HEK293 (cell line): ENCODE measurements at regions not wholly inside any gene's neighbourhood (a gene's known extent, or its start where the extent isn't known, plus 50 kb on each side); places are given as distances from the start of the nearest gene placed in this dataset.

ENCODE experiments used
- ZBTB8A ChIP-seq: fragments of 450-650 bp; formaldehyde crosslinking; IDR thresholded peaks from 2 replicates; pipeline ENCODE4 v1.5.1; 2016; ENCODE audit warnings: missing biosample characterization, missing genetic modification characterization
- ZNF10 ChIP-seq: fragments of 450-650 bp; formaldehyde crosslinking; IDR thresholded peaks from 2 replicates; pipeline ENCODE4 v1.5.1; 2017; ENCODE audit warnings: missing biosample characterization, missing genetic modification characterization
- ZNF140 ChIP-seq: fragments of 450-650 bp; formaldehyde crosslinking; IDR thresholded peaks from 2 replicates; pipeline ENCODE4 v1.5.1; 2016; ENCODE audit warnings: missing biosample characterization, missing genetic modification characterization
- ZNF175 ChIP-seq: fragments of 450-650 bp; formaldehyde crosslinking; IDR thresholded peaks from 2 replicates; pipeline ENCODE4 v1.5.1; 2016; ENCODE audit warnings: missing biosample characterization, missing genetic modification characterization
- ZNF239 ChIP-seq: fragments of 450-650 bp; formaldehyde crosslinking; IDR thresholded peaks from 2 replicates; pipeline ENCODE4 v1.5.1; 2016; ENCODE audit warnings: missing biosample characterization, missing genetic modification characterization
- ZNF433 ChIP-seq: fragments of 450-650 bp; formaldehyde crosslinking; IDR thresholded peaks from 2 replicates; pipeline ENCODE4 v1.5.1; 2016; ENCODE audit warnings: missing biosample characterization, missing genetic modification characterization, low read depth
- ZNF660 ChIP-seq: fragments of 450-650 bp; IDR thresholded peaks from 2 replicates; pipeline ENCODE4 v1.5.1; 2018; ENCODE audit warnings: missing biosample characterization, mild to moderate bottlenecking, missing genetic modification characterization
- ZNF701 ChIP-seq: fragments of 450-650 bp; formaldehyde crosslinking; IDR thresholded peaks from 2 replicates; pipeline ENCODE4 v1.5.1; 2016; ENCODE audit warnings: missing biosample characterization, missing genetic modification characterization
- TF ChIP-seq, protein P1 (sequence below): fragments of 450-650 bp; formaldehyde crosslinking; IDR thresholded peaks from 2 replicates; pipeline ENCODE4 v1.5.1; 2016; ENCODE audit warnings: missing biosample characterization, missing genetic modification characterization
- TF ChIP-seq, protein P2 (sequence below): fragments of 450-650 bp; formaldehyde crosslinking; IDR thresholded peaks from 2 replicates; pipeline ENCODE4 v1.5.1; 2016; ENCODE audit warnings: missing biosample characterization, missing genetic modification characterization

DNA sequence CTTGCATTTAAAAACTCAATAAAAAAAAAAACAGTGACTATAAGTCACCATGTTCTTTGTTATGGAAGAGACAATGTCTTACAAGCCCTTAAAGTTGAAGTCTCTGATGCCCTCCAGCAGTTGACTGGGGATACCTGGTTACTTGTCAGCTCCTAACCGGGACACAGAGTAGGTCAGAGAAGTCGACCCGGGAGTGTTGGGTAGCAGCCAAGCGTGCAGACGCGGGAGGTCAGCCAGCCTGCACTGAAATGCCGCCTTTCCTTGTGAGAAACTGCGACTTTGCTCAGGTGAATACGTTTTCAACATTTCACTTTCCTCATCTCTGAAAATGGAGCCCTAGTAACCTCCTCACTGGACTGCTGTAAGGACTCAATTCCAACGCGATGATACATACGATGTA lies 81.8 kb downstream of the F11 start:
- TF ChIP-seq, protein P1, sequence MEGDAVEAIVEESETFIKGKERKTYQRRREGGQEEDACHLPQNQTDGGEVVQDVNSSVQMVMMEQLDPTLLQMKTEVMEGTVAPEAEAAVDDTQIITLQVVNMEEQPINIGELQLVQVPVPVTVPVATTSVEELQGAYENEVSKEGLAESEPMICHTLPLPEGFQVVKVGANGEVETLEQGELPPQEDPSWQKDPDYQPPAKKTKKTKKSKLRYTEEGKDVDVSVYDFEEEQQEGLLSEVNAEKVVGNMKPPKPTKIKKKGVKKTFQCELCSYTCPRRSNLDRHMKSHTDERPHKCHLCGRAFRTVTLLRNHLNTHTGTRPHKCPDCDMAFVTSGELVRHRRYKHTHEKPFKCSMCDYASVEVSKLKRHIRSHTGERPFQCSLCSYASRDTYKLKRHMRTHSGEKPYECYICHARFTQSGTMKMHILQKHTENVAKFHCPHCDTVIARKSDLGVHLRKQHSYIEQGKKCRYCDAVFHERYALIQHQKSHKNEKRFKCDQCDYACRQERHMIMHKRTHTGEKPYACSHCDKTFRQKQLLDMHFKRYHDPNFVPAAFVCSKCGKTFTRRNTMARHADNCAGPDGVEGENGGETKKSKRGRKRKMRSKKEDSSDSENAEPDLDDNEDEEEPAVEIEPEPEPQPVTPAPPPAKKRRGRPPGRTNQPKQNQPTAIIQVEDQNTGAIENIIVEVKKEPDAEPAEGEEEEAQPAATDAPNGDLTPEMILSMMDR: no peak
- TF ChIP-seq ZNF660 (tag by site-specific recombination) (no peak), ZNF10 (tag by site-specific recombination) (no peak), ZNF433 (tag by site-specific recombination) (no peak), ZNF140 (tag by site-specific recombination) (no peak), ZBTB8A (no peak), ZNF701 (tag by site-specific recombination) (no peak), ZNF175 (tag by site-specific recombination) (no peak), ZNF239 (tag by site-specific recombination) (no peak)
- TF ChIP-seq, protein P2, sequence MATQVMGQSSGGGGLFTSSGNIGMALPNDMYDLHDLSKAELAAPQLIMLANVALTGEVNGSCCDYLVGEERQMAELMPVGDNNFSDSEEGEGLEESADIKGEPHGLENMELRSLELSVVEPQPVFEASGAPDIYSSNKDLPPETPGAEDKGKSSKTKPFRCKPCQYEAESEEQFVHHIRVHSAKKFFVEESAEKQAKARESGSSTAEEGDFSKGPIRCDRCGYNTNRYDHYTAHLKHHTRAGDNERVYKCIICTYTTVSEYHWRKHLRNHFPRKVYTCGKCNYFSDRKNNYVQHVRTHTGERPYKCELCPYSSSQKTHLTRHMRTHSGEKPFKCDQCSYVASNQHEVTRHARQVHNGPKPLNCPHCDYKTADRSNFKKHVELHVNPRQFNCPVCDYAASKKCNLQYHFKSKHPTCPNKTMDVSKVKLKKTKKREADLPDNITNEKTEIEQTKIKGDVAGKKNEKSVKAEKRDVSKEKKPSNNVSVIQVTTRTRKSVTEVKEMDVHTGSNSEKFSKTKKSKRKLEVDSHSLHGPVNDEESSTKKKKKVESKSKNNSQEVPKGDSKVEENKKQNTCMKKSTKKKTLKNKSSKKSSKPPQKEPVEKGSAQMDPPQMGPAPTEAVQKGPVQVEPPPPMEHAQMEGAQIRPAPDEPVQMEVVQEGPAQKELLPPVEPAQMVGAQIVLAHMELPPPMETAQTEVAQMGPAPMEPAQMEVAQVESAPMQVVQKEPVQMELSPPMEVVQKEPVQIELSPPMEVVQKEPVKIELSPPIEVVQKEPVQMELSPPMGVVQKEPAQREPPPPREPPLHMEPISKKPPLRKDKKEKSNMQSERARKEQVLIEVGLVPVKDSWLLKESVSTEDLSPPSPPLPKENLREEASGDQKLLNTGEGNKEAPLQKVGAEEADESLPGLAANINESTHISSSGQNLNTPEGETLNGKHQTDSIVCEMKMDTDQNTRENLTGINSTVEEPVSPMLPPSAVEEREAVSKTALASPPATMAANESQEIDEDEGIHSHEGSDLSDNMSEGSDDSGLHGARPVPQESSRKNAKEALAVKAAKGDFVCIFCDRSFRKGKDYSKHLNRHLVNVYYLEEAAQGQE (tag by site-specific recombination): no peak
